Superior temporal gyrus (tissue), 1 donor: ENCODE measurements at regions not wholly inside any gene's neighbourhood (a gene's known extent, or its start where the extent isn't known, plus 50 kb on each side); places are given as distances from the start of the nearest gene placed in this dataset.

ENCODE experiments used
- DNase-seq: peaks from one replicate; pipeline ENCODE4 v3.0.0-alpha.2; 2016; ENCODE audit errors: extremely low spot score

- DNase-seq = no peak
These were observed 888.9 kb upstream of the GHITM start for GRCh38 chr10:83250396-83250795.

- DNase-seq = no peak
These were observed 887.1 kb upstream of the GHITM start for GRCh38 chr10:83252169-83252568.

DNA sequence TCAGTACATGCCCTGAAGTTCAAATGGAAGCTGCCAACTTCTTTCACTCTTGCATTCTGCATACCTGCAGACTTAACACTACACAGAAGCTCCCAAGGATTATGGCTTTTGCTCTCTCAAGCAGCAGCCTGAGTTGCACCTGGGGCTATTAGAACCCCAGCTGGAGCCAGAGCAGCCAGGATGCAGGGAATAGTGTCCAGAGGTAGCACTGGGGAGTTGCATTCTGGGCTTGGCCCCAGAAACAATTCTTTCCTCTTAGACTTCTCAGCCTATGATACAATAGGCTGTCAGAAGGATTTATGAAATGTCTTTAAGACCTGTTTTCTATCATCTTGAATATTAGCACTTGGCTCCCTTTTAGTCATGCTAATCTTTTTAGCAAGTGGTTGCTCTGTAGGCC lies 886.7 kb upstream of the GHITM start:
- DNase-seq = no peak

- no peak for DNase-seq
These were observed 886.2 kb upstream of the GHITM start for GRCh38 chr10:83253011-83253671.

DNA sequence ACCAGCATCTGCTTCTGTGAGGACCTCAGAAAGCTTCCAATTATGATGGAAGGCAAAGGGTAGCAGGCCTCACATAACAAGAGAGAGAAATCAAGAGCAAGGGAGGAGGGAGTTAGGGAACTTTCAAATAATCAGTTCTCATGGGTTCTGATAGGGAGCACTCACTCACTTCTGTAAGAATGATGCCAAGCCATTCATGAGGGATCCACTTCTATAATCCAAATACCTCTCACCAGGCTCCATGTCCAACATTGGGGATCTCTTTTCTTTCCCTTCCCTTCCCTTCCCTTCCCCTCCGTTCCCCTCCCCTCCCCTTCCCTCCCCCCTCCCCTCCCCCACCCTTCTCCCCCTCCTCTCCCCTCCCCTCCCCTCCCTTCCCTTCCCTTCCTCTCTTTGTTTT lies 884.6 kb upstream of the GHITM start:
- DNase-seq = no peak

DNA sequence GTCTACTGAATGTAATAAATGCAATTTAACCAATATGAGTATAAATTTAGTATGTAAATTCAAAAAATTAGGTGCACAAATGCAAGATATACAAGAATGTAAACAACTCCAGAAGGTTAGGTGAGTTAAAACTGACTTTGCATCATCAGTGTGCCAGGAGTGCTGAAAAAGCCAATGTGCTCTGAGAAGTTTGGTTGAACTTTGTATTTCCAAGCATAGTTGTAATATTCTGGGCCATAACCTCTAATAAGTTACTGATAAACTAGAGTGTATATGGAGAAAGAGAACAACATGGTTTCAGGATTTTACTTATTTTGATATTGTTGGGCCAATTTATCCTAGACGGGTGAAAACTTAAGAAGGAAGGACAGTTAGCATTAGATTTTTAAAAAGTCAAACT lies 876.9 kb upstream of the GHITM start:
- DNase-seq = no peak

DNA sequence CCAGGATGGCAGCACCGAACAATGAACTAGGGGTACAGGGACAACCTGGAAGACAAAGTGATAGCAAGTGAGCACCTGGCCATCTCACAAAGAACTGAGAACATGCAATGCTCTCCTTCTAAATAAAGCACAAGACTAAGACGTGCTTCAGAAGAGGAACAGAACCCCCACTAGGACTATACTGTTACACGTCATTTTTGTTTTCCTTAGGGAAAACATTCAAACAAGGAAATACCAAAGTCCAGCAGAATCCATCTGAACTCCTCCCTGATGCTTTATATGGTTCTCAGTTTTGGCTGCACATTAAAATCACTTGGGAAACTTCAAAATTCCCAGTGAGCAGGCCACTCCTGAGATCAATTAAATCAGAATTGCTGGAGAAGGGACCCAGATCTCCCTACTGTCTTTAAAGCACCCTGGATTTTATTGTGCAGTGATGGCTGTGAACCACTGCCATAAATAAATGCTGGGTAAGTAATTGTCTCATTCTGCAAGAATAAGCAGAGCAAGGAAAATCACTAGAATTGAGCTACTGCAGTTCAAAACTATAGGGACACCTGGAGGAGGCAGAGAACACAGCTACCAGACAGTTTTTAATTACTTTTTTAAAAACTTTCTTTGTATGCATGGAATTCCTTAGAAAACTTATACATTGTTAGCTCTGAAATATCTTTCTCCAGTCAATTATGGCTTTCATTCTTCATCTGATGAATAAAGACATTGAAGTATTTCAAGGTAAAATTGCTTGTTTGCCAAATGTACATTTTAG lies 866.5 kb upstream of the GHITM start:
- DNase-seq = no peak

DNA sequence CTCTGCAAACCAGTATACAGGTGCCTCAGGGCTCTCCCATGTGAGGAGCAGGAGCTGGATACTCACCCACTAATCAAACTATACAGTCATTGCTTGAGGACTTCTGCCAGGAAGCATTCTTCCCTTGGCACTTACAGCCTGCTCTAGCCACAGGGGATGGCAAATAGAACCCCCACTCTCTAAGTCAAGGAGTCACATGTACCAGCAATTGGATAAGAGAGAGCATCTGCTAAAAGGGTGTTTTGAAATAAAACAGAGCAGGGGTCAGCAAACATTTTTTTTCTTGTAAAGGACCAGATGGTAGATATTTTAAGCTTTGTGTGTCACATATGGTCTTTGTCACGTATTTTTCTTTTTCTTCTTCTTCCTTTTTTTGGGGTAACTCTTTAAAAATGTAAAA lies 865.2 kb upstream of the GHITM start:
- DNase-seq = peak; percentile 43

- DNase-seq = no peak
These were observed 862.3 kb upstream of the GHITM start for GRCh38 chr10:83276971-83277370.

- DNase-seq = no peak
These were observed 856.2 kb upstream of the GHITM start for GRCh38 chr10:83283151-83283550.

DNA sequence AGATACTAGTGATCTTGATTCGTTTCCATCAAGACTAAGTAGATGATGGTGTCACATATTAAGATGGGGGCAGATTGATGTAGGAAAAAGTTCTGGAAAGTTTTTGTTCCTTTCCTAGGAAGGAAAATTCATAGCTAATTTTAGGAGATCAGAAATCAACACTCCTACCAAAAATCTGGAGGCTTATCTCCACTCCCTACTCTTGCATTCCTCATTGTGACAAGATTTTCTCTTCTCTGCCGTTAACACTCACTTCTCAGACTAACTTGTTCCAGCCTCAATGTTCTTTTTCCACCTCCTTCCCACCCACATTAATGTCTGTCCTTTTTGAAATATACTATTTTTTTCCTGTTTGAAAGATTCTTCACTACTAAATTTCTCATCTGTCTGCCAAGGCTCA lies 851.9 kb upstream of the GHITM start:
- DNase-seq = peak; percentile 65

GRCh38 chr10:83289373-83289772 lies 849.9 kb upstream of the GHITM start:
- no peak for DNase-seq

DNA sequence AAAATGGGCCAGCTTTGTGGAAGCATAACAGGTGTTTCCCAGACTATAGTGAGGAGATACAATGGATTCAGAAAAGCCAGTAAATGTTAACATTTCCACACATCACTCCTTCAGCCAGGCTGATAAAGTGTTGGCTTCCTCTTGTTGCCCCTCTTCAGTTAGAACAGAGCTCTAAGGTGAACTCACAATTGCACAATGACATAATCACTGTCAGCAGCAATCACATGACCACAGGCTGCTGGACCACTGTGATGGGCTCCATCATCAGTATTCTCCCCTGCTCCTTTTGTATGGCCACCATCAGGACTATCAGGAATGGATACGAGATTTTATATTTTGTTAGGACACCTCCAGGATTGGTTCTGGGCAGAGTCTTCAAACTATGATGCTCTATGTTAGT lies 849.4 kb upstream of the GHITM start:
- no peak for DNase-seq

- DNase-seq = no peak
These were observed 837.6 kb upstream of the GHITM start for GRCh38 chr10:83301732-83302131.

DNA sequence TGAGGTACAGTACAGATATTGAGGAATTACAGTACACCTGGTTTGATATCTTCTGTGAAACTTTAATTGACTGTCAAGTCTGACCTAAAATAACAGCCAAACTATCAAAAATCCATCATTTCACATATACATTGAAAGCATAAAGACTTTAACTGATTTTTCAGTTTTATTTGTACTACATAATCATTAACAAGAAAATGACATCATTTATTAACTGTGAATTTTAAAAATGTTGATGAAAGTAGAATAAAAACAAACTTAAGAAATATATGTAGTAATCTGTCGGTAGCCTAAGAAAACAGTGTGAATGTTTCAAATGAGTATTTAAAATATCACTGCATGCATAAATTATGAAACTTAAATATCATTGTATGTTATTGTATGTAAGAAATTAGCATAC lies 836.7 kb upstream of the GHITM start:
- DNase-seq = no peak

DNA sequence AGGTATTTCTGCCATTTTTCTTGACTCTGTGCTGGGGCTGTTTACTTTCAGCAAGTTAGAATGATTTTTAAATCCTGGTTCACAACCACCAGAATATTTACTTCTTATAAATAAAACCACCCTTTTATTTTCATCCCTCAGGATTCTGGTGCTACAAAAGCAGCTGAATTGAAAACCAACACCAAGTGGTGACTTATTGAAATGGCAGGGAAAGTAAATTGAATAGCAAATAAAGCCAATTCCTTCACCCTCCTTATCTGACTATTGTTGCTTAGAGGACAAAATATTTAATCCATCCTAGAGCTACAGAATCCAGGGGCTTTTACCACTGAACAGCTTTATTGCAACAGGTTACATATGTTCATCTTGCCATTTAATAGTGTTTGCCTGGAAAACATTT lies 828.6 kb upstream of the GHITM start:
- no peak for DNase-seq

- no peak for DNase-seq
These were observed 826.7 kb upstream of the GHITM start for GRCh38 chr10:83312570-83312969.

- DNase-seq = no peak
These were observed 806.6 kb upstream of the GHITM start for GRCh38 chr10:83332690-83333089.

DNA sequence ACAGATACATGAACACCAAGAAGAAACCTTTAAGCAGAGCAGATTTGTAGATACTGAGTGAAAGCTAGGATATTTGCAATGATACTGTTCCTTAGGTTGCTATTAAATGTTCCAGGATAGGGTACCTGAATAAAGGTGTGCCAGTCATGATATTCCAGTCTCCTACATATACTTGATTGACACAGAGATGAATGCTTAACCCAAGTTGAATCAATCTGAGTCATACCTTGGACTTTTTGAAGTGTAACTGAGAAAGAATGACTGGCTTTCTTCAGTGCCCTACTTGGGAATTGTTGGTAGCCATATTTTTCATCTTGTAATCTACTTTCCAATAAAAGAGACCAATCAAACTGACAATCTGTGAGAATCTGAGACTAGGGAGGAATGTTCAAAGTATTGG lies 805.7 kb upstream of the GHITM start:
- DNase-seq = no peak

DNA sequence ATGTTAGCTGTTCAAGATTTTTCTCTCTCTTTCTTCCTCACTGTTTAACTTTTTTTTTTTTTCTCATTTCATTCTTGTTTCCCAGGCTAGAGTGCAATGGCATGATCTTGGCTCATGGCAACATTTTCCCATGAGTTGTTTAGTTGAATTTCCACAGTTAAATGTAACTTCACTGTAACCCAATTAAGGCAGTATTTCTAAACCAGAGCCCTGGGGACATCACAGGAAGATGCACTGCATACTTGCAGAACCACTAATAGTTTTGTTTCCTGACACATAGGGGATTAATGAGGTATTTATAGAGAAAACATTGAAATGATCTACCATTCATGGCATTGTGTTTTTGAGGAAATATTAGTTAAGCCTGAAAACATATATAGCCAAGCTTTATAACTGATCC lies 795.6 kb upstream of the GHITM start:
- DNase-seq = no peak

DNA sequence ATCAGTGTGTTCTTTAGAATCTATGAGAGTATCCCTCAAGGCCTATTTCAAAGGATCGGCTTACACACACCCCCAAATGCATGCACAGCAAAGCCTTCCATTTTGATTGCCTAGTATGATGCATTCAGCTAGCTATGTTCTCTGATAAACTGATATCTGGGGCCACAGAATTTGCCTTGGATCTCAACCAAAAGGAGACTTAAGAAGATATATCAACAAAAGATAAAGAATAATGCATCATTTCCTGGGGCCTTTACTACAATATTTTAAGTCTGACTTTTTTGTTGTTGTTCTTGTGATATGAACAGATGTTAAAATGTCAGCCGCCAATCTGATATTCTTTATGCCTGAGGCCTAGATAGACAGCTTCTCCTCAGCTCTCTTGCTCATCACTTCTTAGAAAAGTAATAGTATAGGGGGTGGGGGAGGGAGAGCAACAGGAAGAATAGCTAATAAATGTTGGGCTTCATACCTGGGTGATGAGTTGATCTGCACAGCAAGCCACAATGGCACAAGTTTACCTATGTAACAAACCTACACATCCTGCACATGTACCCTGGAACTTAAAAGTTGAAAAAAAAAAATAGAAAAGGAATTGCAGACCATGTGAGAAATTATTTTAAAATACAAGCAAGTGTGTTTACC lies 792.9 kb upstream of the GHITM start:
- no peak for DNase-seq

DNA sequence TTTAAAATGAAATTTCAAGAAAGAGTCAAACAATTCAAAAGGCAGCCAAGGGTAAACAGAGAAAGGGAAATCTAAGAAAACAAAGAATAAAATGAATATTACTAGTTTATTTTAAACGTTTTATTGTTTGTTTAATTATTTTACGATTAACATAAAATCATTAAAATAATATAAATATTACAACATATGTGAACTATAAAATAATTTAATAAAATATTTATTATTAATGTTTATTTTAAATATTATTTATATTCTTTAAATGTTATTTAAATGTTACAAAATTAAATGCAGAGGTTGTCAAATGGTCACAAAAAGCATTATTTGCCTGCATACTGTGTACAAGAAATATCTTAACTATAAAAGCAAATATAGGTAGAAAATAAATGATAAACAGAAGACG lies 786.7 kb upstream of the GHITM start:
- DNase-seq = no peak

GRCh38 chr10:83354456-83354855 lies 784.9 kb upstream of the GHITM start:
- DNase-seq = no peak
